ENCODE measurements at regions not wholly inside any gene's neighbourhood (a gene's known extent, or its start where the extent isn't known, plus 50 kb on each side); places are given as distances from the start of the nearest gene placed in this dataset.

GRCh38 chr6:43964659-43965570 lies 162.3 kb downstream of the MRPL14 start:
- peak; percentile 58 for DNase-seq (ENCODE audit: low read depth)
- H3K4me3 ChIP-seq (ENCODE audit: low read depth, low read length), result no peak overlapping the region
- TF ChIP-seq MYC (IDR thresholded peaks at IDR 0.05; ENCODE audit: low read depth, low read length) (no peak), POLR2A (IDR thresholded peaks at IDR 0.05; ENCODE audit: extremely low read depth, insufficient read length) (no peak), MAX (IDR thresholded peaks at IDR 0.05; ENCODE audit: low read depth, low read length) (no peak), CTCF (IDR thresholded peaks at IDR 0.05; ENCODE audit: low read depth, low read length) (no peak)

- H3K4me3 ChIP-seq (ENCODE audit: low read depth, low read length), result no peak overlapping the region
- DNase-seq (ENCODE audit: low read depth), result no peak
- TF ChIP-seq POLR2A (IDR thresholded peaks at IDR 0.05; ENCODE audit: extremely low read depth, insufficient read length) (no peak), MYC (IDR thresholded peaks at IDR 0.05; ENCODE audit: low read depth, low read length) (no peak), MAX (IDR thresholded peaks at IDR 0.05; ENCODE audit: low read depth, low read length) (no peak), CTCF (IDR thresholded peaks at IDR 0.05; ENCODE audit: low read depth, low read length) (no peak)
These were observed 163.2 kb downstream of the MRPL14 start for GRCh38 chr6:43963877-43964658.

GRCh38 chr6:43963203-43963602 lies 164.0 kb downstream of the MRPL14 start:
- peak; percentile 59 for DNase-seq (ENCODE audit: low read depth)
- H3K4me3 ChIP-seq (ENCODE audit: low read depth, low read length), result no peak overlapping the region
- TF ChIP-seq CTCF (IDR thresholded peaks at IDR 0.05; ENCODE audit: low read depth, low read length) (no peak), MYC (IDR thresholded peaks at IDR 0.05; ENCODE audit: low read depth, low read length) (no peak), MAX (IDR thresholded peaks at IDR 0.05; ENCODE audit: low read depth, low read length) (no peak), POLR2A (IDR thresholded peaks at IDR 0.05; ENCODE audit: extremely low read depth, insufficient read length) (no peak)

GRCh38 chr6:43962458-43962857 lies 164.8 kb downstream of the MRPL14 start:
- TF ChIP-seq CTCF (IDR thresholded peaks at IDR 0.05; ENCODE audit: low read depth, low read length) (no peak), POLR2A (IDR thresholded peaks at IDR 0.05; ENCODE audit: extremely low read depth, insufficient read length) (no peak), MYC (IDR thresholded peaks at IDR 0.05; ENCODE audit: low read depth, low read length) (no peak), MAX (IDR thresholded peaks at IDR 0.05; ENCODE audit: low read depth, low read length) (no peak)
- H3K4me3 ChIP-seq (ENCODE audit: low read depth, low read length), result no peak overlapping the region
- peak; percentile 27 for DNase-seq (ENCODE audit: low read depth)

- no peak overlapping the region for H3K4me3 ChIP-seq (ENCODE audit: low read depth, low read length)
- no peak for DNase-seq (ENCODE audit: low read depth)
- no peak for TF ChIP-seq CTCF (IDR thresholded peaks at IDR 0.05; ENCODE audit: low read depth, low read length)
- no peak for TF ChIP-seq POLR2A (IDR thresholded peaks at IDR 0.05; ENCODE audit: extremely low read depth, insufficient read length)
- no peak for TF ChIP-seq MYC (IDR thresholded peaks at IDR 0.05; ENCODE audit: low read depth, low read length)
- TF ChIP-seq MAX (IDR thresholded peaks at IDR 0.05; ENCODE audit: low read depth, low read length), result no peak
These were observed 170.0 kb downstream of the MRPL14 start for GRCh38 chr6:43957273-43957672.

All from NB4 (cell line).